BE2C (cell line): ENCODE measurements at regions not wholly inside any gene's neighbourhood (a gene's known extent, or its start where the extent isn't known, plus 50 kb on each side); places are given as distances from the start of the nearest gene placed in this dataset.

Experiments used
- DNase-seq: peaks from one replicate; pipeline ENCODE4 v3.0.0-alpha.2; 2020
- H3K27me3 ChIP-seq: fragments of 250-450 bp; sonication (Bioruptor Pico); 2 replicates; pipeline ENCODE4 v1.5.1; 2020; ENCODE audit warnings: mild to moderate bottlenecking
- H3K36me3 ChIP-seq: fragments of 250-450 bp; sonication (Bioruptor Pico); 2 replicates; pipeline ENCODE4 v1.5.1; 2020; ENCODE audit warnings: mild to moderate bottlenecking
- H3K4me1 ChIP-seq: fragments of 250-450 bp; sonication (Bioruptor Pico); 2 replicates; pipeline ENCODE4 v1.5.1; 2020
- H3K4me3 ChIP-seq: 2 replicates; pipeline ENCODE4 v1.5.1; 2011; ENCODE audit warnings: low read depth, low read length
- H3K9me3 ChIP-seq: fragments of 250-450 bp; sonication (Bioruptor Pico); 2 replicates; pipeline ENCODE4 v1.5.1; 2020
- TF ChIP-seq, protein P1 (sequence below): IDR thresholded peaks from 2 replicates; pipeline ENCODE4 v1.5.1; 2012; ENCODE audit warnings: mild to moderate bottlenecking, low read depth, low read length

DNA sequence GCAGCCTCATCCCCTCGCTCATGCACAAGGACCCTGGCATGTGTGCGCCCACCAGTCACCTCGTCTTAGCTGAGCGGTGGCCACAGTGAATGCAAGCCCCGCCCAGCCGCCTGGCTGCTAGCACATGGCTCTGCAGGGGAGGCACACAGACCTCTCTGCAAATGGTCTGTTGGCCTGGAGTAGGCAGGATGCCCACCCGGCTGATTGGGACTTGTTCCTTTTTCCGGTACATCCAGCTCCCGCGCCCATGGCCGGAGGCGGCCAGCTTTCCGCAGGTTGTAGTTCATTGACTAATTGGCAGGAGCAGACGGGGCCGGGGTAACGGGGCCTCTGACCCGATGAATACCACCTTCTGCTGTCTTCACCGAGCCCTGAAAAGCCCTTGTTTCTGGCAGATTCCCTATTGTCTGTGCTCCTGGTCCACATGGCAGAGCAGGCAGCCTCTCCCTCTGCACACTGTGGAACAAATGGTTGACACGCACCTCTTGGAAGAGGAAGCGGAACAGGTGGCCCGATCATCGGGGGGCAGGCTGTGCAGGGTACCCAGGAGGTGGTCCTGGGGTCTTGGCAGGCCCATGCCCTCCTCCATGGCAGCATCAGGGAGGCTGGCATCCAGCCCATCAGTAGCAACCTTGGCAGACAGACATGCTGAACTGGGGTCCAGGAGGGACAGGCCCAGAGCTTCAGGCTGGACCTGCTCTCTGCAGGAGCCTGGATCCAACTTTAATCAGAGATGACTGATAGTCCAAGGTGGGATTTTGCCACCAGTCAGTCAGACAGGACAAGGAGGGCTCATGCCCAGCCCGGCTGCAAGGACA is 1512.0 kb downstream of the BRD1 start:
- Histone ChIP-seq H3K36me3 (no peaks in the 10 kb centered on the region), H3K4me3 (no peak overlapping the region), H3K4me1 (no peaks in the 10 kb centered on the region), H3K9me3 (peaks cover 3% of the 10 kb centered on the region), H3K27me3 (no peaks in the 10 kb centered on the region)
- DNase-seq, result no peak
- TF ChIP-seq, protein P1, sequence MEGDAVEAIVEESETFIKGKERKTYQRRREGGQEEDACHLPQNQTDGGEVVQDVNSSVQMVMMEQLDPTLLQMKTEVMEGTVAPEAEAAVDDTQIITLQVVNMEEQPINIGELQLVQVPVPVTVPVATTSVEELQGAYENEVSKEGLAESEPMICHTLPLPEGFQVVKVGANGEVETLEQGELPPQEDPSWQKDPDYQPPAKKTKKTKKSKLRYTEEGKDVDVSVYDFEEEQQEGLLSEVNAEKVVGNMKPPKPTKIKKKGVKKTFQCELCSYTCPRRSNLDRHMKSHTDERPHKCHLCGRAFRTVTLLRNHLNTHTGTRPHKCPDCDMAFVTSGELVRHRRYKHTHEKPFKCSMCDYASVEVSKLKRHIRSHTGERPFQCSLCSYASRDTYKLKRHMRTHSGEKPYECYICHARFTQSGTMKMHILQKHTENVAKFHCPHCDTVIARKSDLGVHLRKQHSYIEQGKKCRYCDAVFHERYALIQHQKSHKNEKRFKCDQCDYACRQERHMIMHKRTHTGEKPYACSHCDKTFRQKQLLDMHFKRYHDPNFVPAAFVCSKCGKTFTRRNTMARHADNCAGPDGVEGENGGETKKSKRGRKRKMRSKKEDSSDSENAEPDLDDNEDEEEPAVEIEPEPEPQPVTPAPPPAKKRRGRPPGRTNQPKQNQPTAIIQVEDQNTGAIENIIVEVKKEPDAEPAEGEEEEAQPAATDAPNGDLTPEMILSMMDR, result no peak

DNA sequence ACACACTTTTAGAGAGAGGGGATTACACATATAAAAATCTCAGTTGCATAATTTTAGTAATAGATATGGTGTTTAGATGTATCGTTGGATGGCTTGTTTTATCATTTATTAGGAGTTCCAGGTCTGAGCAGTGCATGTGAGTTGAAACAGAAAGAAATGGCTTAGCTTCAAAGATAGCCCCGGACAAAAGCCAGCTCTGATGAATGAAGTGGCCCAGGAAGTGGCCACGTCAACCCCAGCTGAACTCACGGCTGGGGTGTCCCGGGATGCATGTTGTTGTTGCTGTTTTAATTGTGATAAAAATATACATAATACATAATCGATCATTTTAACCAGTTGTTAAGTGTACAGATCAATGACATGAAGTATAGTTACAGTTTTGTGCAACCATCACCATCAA is 1513.6 kb downstream of the BRD1 start:
- no peaks in the 10 kb centered on the region for H3K36me3 ChIP-seq
- DNase-seq, result no peak
- TF ChIP-seq, protein P1, result no peak
- no peaks in the 10 kb centered on the region; the same call in 1 of the 2 replicates for H3K9me3 ChIP-seq
- no peaks in the 10 kb centered on the region for H3K4me1 ChIP-seq
- no peaks in the 10 kb centered on the region for H3K27me3 ChIP-seq
- no peak overlapping the region for H3K4me3 ChIP-seq

DNA sequence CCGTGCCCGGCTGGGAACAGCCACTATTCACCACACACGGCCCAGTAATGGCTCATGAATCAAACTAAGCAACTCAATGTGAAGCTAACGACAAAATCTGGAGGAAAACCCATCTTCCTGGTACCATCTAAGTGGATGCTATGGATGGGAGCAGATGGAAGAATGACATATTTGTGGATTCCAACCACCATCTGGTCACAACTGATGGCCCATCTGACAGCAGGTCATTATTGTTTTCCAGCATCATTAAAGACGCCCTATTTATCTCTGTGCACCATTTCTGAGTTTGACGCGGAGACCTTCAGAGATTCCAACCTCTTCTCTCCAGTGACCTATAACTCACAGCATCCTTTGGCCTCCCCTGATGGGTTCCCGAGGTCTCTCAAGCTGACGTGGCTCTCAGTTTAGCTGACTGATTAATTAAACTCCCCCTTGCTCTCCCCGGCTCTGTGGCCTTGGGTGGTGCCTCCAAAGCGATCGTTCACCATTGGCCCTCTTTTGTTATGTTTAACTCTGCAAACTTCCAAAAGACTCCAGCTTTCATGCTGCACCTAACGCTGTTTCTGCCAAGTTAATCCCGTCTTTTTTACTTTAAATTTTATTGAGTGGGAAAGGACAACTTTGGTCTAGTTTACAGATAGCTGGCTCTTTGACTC is 1514.4 kb downstream of the BRD1 start:
- no peaks in the 10 kb centered on the region; the same call in 1 of the 2 replicates for H3K9me3 ChIP-seq
- DNase-seq, result no peak
- TF ChIP-seq, protein P1, result no peak
- no peaks in the 10 kb centered on the region for H3K27me3 ChIP-seq
- H3K4me3 ChIP-seq, result no peak overlapping the region
- H3K36me3 ChIP-seq, result no peaks in the 10 kb centered on the region
- no peaks in the 10 kb centered on the region for H3K4me1 ChIP-seq

DNA sequence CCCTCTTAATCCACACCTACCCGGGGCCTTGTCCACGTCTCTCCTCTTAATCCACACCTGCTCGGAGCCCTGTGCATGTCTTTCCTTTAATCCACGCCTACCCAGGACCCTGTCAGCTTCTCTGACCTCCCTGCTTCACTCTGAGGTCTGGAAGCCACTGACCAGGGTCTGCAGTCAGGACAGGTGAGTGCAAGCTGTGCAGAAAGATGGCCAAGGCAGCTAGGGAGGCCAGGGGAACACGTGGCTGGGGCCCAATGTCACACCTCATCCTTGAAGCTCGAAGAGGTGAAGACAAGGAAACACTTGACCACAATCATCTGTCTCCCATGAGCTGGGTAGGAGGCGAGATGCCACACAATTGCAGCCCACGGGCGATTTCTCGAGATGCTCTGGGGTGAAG is 1516.9 kb downstream of the BRD1 start:
- no peaks in the 10 kb centered on the region for H3K9me3 ChIP-seq
- DNase-seq, result no peak
- no peak overlapping the region for H3K4me3 ChIP-seq
- no peaks in the 10 kb centered on the region for H3K36me3 ChIP-seq
- TF ChIP-seq, protein P1, result no peak
- no peaks in the 10 kb centered on the region for H3K27me3 ChIP-seq
- no peaks in the 10 kb centered on the region for H3K4me1 ChIP-seq

DNA sequence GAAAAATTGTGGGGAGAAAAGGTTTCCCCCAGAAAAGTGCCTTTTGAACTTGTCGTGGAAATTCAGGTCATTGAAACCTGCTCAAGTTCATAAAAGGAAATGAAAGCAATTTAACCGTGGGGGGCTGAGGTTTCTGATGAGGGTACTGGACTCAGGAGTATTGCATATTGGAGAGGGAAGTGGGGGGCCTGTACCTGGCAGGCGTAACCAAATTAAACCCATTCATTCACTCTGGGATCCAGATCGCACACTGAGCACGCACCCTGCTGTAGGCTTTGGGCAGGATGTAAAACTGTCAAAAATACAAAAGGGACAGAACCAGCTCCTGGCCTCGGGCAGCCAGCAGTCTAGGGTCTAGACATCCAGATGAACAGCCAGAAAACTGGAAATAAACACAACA is 1517.4 kb downstream of the BRD1 start:
- no peak overlapping the region for H3K4me3 ChIP-seq
- H3K9me3 ChIP-seq, result no peaks in the 10 kb centered on the region; the same call in 1 of the 2 replicates
- no peaks in the 10 kb centered on the region for H3K36me3 ChIP-seq

More for the DNA sequence above, 1517.4 kb downstream of the BRD1 start:
- DNase-seq, result no peak
- Histone ChIP-seq H3K27me3 (no peaks in the 10 kb centered on the region), H3K4me1 (no peaks in the 10 kb centered on the region)
- TF ChIP-seq, protein P1, result no peak
